Body of pancreas (tissue), 4 donors: ENCODE measurements at regions not wholly inside any gene's neighbourhood (a gene's known extent, or its start where the extent isn't known, plus 50 kb on each side); places are given as distances from the start of the nearest gene placed in this dataset.

ENCODE experiments used
- POLR2A ChIP-seq, 3 donors: fragments of 450-650 bp; IDR thresholded peaks; one replicate each; pipeline ENCODE4 v1.6.1; 2016; ENCODE audit warnings: antibody characterized with exemption in 3 of 3, mild to moderate bottlenecking in 2 of 3
- TF ChIP-seq, protein P1 (sequence below), 7 experiments: fragments of 450-650 bp in 4 of 7; fragments of 200-600 bp in 3 of 7; sonication (generic) in 3 of 7; IDR thresholded peaks; one replicate each; pipeline ENCODE4 v1.5.1; 2016 to 2019; ENCODE audit warnings: antibody characterized with exemption in 7 of 7

DNA sequence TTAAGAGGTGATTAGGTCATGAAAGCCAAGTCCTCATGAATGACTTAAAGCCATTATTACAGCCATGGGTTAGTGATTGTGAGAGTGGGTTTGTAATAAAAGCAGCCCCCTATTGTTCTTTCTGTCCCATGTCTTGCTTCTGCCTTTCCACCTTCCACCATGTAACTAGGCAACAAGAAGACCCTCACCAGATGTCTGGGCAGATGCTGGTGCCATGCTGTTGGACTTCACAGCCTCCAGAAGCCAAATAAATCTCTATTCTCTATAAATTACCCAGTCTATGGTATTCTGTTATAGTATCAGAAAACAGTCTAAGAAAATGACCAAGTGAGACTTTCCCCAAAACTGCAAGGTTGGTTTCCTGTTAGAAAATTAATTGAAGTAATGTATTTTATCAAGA is 460.3 kb upstream of the ADARB2 start:
- TF ChIP-seq, protein P1, sequence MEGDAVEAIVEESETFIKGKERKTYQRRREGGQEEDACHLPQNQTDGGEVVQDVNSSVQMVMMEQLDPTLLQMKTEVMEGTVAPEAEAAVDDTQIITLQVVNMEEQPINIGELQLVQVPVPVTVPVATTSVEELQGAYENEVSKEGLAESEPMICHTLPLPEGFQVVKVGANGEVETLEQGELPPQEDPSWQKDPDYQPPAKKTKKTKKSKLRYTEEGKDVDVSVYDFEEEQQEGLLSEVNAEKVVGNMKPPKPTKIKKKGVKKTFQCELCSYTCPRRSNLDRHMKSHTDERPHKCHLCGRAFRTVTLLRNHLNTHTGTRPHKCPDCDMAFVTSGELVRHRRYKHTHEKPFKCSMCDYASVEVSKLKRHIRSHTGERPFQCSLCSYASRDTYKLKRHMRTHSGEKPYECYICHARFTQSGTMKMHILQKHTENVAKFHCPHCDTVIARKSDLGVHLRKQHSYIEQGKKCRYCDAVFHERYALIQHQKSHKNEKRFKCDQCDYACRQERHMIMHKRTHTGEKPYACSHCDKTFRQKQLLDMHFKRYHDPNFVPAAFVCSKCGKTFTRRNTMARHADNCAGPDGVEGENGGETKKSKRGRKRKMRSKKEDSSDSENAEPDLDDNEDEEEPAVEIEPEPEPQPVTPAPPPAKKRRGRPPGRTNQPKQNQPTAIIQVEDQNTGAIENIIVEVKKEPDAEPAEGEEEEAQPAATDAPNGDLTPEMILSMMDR (IDR thresholded peaks at IDR 0.05): no peak
- no peak for TF ChIP-seq POLR2A (IDR thresholded peaks at IDR 0.05)
